ENCODE measurements at regions not wholly inside any gene's neighbourhood (a gene's known extent, or its start where the extent isn't known, plus 50 kb on each side); places are given as distances from the start of the nearest gene placed in this dataset.
A peak's percentile ranks its signal among the peaks of the same experiment; 100 is the strongest.

GRCh38 chr1:208644401-208645160 lies 400.4 kb upstream of the PLXNA2 start:
- DNase-seq (ENCODE audit: low read depth): no peak
- no peak overlapping the region for H3K4me3 ChIP-seq (ENCODE audit: low read depth, low read length)

- H3K4me3 ChIP-seq (ENCODE audit: low read depth, low read length): no peak overlapping the region
- DNase-seq (ENCODE audit: low read depth): no peak
These were observed 402.2 kb upstream of the PLXNA2 start for GRCh38 chr1:208646431-208646830.

- no peak overlapping the region for H3K4me3 ChIP-seq (ENCODE audit: low read depth, low read length)
- DNase-seq (ENCODE audit: low read depth): no peak
These were observed 404.0 kb upstream of the PLXNA2 start for GRCh38 chr1:208648146-208648545.

- peak; percentile 25 for DNase-seq (ENCODE audit: low read depth)
These were observed 408.3 kb upstream of the PLXNA2 start for GRCh38 chr1:208652296-208653160.

GRCh38 chr1:208653426-208653825 lies 409.2 kb upstream of the PLXNA2 start:
- no peak for DNase-seq (ENCODE audit: low read depth)

More at GRCh38 chr1:208652296-208653160, 408.3 kb upstream of the PLXNA2 start:
- H3K4me3 ChIP-seq (ENCODE audit: low read depth, low read length): no peak overlapping the region

GRCh38 chr1:208654241-208654640 lies 410.1 kb upstream of the PLXNA2 start:
- no peak for DNase-seq (ENCODE audit: low read depth)
- no peak overlapping the region for H3K4me3 ChIP-seq (ENCODE audit: low read depth, low read length)

More at GRCh38 chr1:208653426-208653825, 409.2 kb upstream of the PLXNA2 start:
- H3K4me3 ChIP-seq (ENCODE audit: low read depth, low read length): no peak overlapping the region

- no peak for DNase-seq (ENCODE audit: low read depth)
- no peak overlapping the region for H3K4me3 ChIP-seq (ENCODE audit: low read depth, low read length)
These were observed 421.8 kb upstream of the PLXNA2 start for GRCh38 chr1:208665936-208666335.

- no peak overlapping the region for H3K4me3 ChIP-seq (ENCODE audit: low read depth, low read length)
- DNase-seq (ENCODE audit: low read depth): no peak
These were observed 424.8 kb upstream of the PLXNA2 start for GRCh38 chr1:208668991-208669390.

GRCh38 chr1:208670778-208671177 lies 426.6 kb upstream of the PLXNA2 start:
- no peak overlapping the region for H3K4me3 ChIP-seq (ENCODE audit: low read depth, low read length)
- no peak for DNase-seq (ENCODE audit: low read depth)

GRCh38 chr1:208681878-208682663 lies 437.9 kb upstream of the PLXNA2 start:
- peak; percentile 8 for DNase-seq (ENCODE audit: low read depth)

GRCh38 chr1:208682664-208683013 lies 438.5 kb upstream of the PLXNA2 start:
- no peak overlapping the region for H3K4me3 ChIP-seq (ENCODE audit: low read depth, low read length)
- no peak for DNase-seq (ENCODE audit: low read depth)

More at GRCh38 chr1:208681878-208682663, 437.9 kb upstream of the PLXNA2 start:
- no peak overlapping the region for H3K4me3 ChIP-seq (ENCODE audit: low read depth, low read length)

- DNase-seq (ENCODE audit: low read depth): no peak
These were observed 439.0 kb upstream of the PLXNA2 start for GRCh38 chr1:208683141-208683540.

GRCh38 chr1:208684192-208684591 lies 440.0 kb upstream of the PLXNA2 start:
- H3K4me3 ChIP-seq (ENCODE audit: low read depth, low read length): no peak overlapping the region
- no peak for DNase-seq (ENCODE audit: low read depth)

More at GRCh38 chr1:208683141-208683540, 439.0 kb upstream of the PLXNA2 start:
- no peak overlapping the region for H3K4me3 ChIP-seq (ENCODE audit: low read depth, low read length)

GRCh38 chr1:208686592-208686991 lies 442.4 kb upstream of the PLXNA2 start:
- H3K4me3 ChIP-seq (ENCODE audit: low read depth, low read length): no peak overlapping the region
- no peak for DNase-seq (ENCODE audit: low read depth)

GRCh38 chr1:208688656-208689315 lies 444.6 kb upstream of the PLXNA2 start:
- H3K4me3 ChIP-seq (ENCODE audit: low read depth, low read length): no peak overlapping the region
- DNase-seq (ENCODE audit: low read depth): no peak

GRCh38 chr1:208691012-208691411 lies 446.8 kb upstream of the PLXNA2 start:
- H3K4me3 ChIP-seq (ENCODE audit: low read depth, low read length): no peak overlapping the region
- DNase-seq (ENCODE audit: low read depth): no peak

- H3K4me3 ChIP-seq (ENCODE audit: low read depth, low read length): no peak overlapping the region
- no peak for DNase-seq (ENCODE audit: low read depth)
These were observed 465.8 kb upstream of the PLXNA2 start for GRCh38 chr1:208709981-208710380.

GRCh38 chr1:208714323-208714722 lies 470.1 kb upstream of the PLXNA2 start:
- DNase-seq (ENCODE audit: low read depth): no peak

GRCh38 chr1:208717525-208717924 lies 473.3 kb upstream of the PLXNA2 start:
- DNase-seq (ENCODE audit: low read depth): no peak
- no peak overlapping the region for H3K4me3 ChIP-seq (ENCODE audit: low read depth, low read length)

More at GRCh38 chr1:208714323-208714722, 470.1 kb upstream of the PLXNA2 start:
- no peak overlapping the region for H3K4me3 ChIP-seq (ENCODE audit: low read depth, low read length)
